ENCODE measurements at regions not wholly inside any gene's neighbourhood (a gene's known extent, or its start where the extent isn't known, plus 50 kb on each side); places are given as distances from the start of the nearest gene placed in this dataset.

GRCh38 chr13:109667056-109667455 lies 119.3 kb downstream of the IRS2 start:
- Mint-ChIP-seq H3K9me3 (peaks cover 0 to 4% (median 0%) of the 10 kb centered on the region in 11 donors), H3K27me3 (peaks cover 0 to 3% (median 0%) of the 10 kb centered on the region in 5 donors), H3K27ac (no peak overlapping the region), H3K4me3 (no peak overlapping the region), H3K4me1 (peaks cover 0 to 2% (median 0%) of the 10 kb centered on the region in 7 donors), H3K36me3 (no peaks in the 10 kb centered on the region)
- Histone ChIP-seq H3K4me1 (ENCODE audit: control insufficient read depth in 2 of 2, insufficient read depth in 2 of 2, low read length in 2 of 2) (no peaks in the 10 kb centered on the region), H3K27me3 (ENCODE audit: control insufficient read depth in 2 of 2, insufficient read depth in 2 of 2, low read length in 2 of 2) (no peaks in the 10 kb centered on the region), H3K27ac (ENCODE audit: low read depth, low read length) (no peak overlapping the region), H3K4me3 (ENCODE audit: low read length) (no peak overlapping the region), H3K36me3 (ENCODE audit: control insufficient read depth in 2 of 3, insufficient read depth in 3 of 3, low read length in 3 of 3) (no peaks in the 10 kb centered on the region), H3K9me3 (ENCODE audit: control insufficient read depth in 2 of 3, low read length in 3 of 3) (no peaks in the 10 kb centered on the region)
- ChIA-PET CTCF (no interaction called here), POLR2A (no interaction called here)
- DNase-seq (no peak), ATAC-seq (peak; percentile 46)
- intact Hi-C loops (cut with micrococcal nuclease) = no loop called here

- H3K27me3 ChIP-seq (ENCODE audit: control insufficient read depth in 2 of 2, insufficient read depth in 2 of 2, low read length in 2 of 2) = no peaks in the 10 kb centered on the region
- Mint-ChIP-seq H3K36me3 (no peaks in the 10 kb centered on the region), H3K27me3 (peaks cover 0 to 3% (median 2%) of the 10 kb centered on the region in 5 donors), H3K4me3 (no peak overlapping the region), H3K27ac (no peak overlapping the region), H3K9me3 (peaks cover 0 to 4% (median 0%) of the 10 kb centered on the region in 11 donors), H3K4me1 (peaks cover 0 to 2% (median 0%) of the 10 kb centered on the region in 7 donors)
- no peaks in the 10 kb centered on the region for H3K4me1 ChIP-seq (ENCODE audit: control insufficient read depth in 2 of 2, insufficient read depth in 2 of 2, low read length in 2 of 2)
- H3K9me3 ChIP-seq (ENCODE audit: control insufficient read depth in 2 of 3, low read length in 3 of 3) = no peaks in the 10 kb centered on the region
- DNase-seq (no peak), ATAC-seq (no peak)
- no peak overlapping the region for H3K27ac ChIP-seq (ENCODE audit: low read depth, low read length)
- no peak overlapping the region for H3K4me3 ChIP-seq (ENCODE audit: low read length)
- CTCF ChIA-PET = interaction anchor here (0.6 kb wide), 1 partner anchor 43 kb away, joined by 4 read pairs; no protein-coding TSS in a partner anchor
- POLR2A ChIA-PET = no interaction called here
- intact Hi-C loops (cut with micrococcal nuclease) = no loop called here
- H3K36me3 ChIP-seq (ENCODE audit: control insufficient read depth in 2 of 3, insufficient read depth in 3 of 3, low read length in 3 of 3) = no peaks in the 10 kb centered on the region
Observed at GRCh38 chr13:109666656-109667055, 119.7 kb downstream of the IRS2 start.

- Mint-ChIP-seq H3K27ac (no peak overlapping the region), H3K27me3 (peaks cover 0 to 8% (median 5%) of the 10 kb centered on the region in 5 donors), H3K36me3 (no peaks in the 10 kb centered on the region), H3K9me3 (peaks cover 0 to 4% (median 0%) of the 10 kb centered on the region in 11 donors), H3K4me1 (peaks cover 0 to 2% (median 0%) of the 10 kb centered on the region in 7 donors), H3K4me3 (no peak overlapping the region)
- H3K27ac ChIP-seq (ENCODE audit: low read depth, low read length) = no peak overlapping the region
- POLR2A ChIA-PET = no interaction called here
- H3K4me1 ChIP-seq (ENCODE audit: control insufficient read depth in 2 of 2, insufficient read depth in 2 of 2, low read length in 2 of 2) = no peaks in the 10 kb centered on the region
- no peak for ATAC-seq
- CTCF ChIA-PET = no interaction called here
- no peak for DNase-seq
- no peaks in the 10 kb centered on the region for H3K27me3 ChIP-seq (ENCODE audit: control insufficient read depth in 2 of 2, insufficient read depth in 2 of 2, low read length in 2 of 2)
- no peaks in the 10 kb centered on the region for H3K9me3 ChIP-seq (ENCODE audit: control insufficient read depth in 2 of 3, low read length in 3 of 3)
- intact Hi-C loops (cut with micrococcal nuclease) = no loop called here
- H3K36me3 ChIP-seq (ENCODE audit: control insufficient read depth in 2 of 3, insufficient read depth in 3 of 3, low read length in 3 of 3) = no peaks in the 10 kb centered on the region
- no peak overlapping the region for H3K4me3 ChIP-seq (ENCODE audit: low read length)
Observed at GRCh38 chr13:109665781-109666249, 120.6 kb downstream of the IRS2 start.

- peaks cover 0 to 2% (median 0%) of the 10 kb centered on the region in 7 donors for H3K4me1 Mint-ChIP-seq
Observed at GRCh38 chr13:109665240-109665639, 121.1 kb downstream of the IRS2 start.

GRCh38 chr13:109657395-109657794 lies 129.0 kb downstream of the IRS2 start:
- DNase-seq (no peak), ATAC-seq (no peak)
- intact Hi-C loops (cut with micrococcal nuclease) = no loop called here
- Histone ChIP-seq H3K36me3 (ENCODE audit: control insufficient read depth in 2 of 3, insufficient read depth in 3 of 3, low read length in 3 of 3) (no peaks in the 10 kb centered on the region), H3K9me3 (ENCODE audit: control insufficient read depth in 2 of 3, low read length in 3 of 3) (no peaks in the 10 kb centered on the region), H3K4me1 (ENCODE audit: control insufficient read depth in 2 of 2, insufficient read depth in 2 of 2, low read length in 2 of 2) (no peaks in the 10 kb centered on the region), H3K27me3 (ENCODE audit: control insufficient read depth in 2 of 2, insufficient read depth in 2 of 2, low read length in 2 of 2) (no peaks in the 10 kb centered on the region), H3K27ac (ENCODE audit: low read depth, low read length) (no peak overlapping the region), H3K4me3 (ENCODE audit: low read length) (no peak overlapping the region)
- H3K27me3 Mint-ChIP-seq = peaks cover 0 to 15% (median 8%) of the 10 kb centered on the region in 5 donors
- peaks cover 0 to 6% (median 4%) of the 10 kb centered on the region in 7 donors for H3K4me1 Mint-ChIP-seq
- H3K27ac Mint-ChIP-seq = no peak overlapping the region
- H3K4me3 Mint-ChIP-seq = no peak overlapping the region
- no peaks in the 10 kb centered on the region for H3K36me3 Mint-ChIP-seq
- POLR2A ChIA-PET = interaction anchor here (0.7 kb wide), 1 partner anchor 1899 kb away, joined by 4 read pairs; no protein-coding TSS in a partner anchor
- CTCF ChIA-PET = interaction anchor here (0.5 kb wide), 1 partner anchor 258 kb away, joined by 5 read pairs; no protein-coding TSS in a partner anchor
- peaks cover 0 to 4% (median 0%) of the 10 kb centered on the region in 11 donors for H3K9me3 Mint-ChIP-seq

More at GRCh38 chr13:109665240-109665639, 121.1 kb downstream of the IRS2 start:
- Mint-ChIP-seq H3K27ac (no peak overlapping the region), H3K9me3 (peaks cover 0 to 4% (median 0%) of the 10 kb centered on the region in 11 donors), H3K4me3 (no peak overlapping the region), H3K36me3 (no peaks in the 10 kb centered on the region), H3K27me3 (peaks cover 0 to 10% (median 6%) of the 10 kb centered on the region in 5 donors)
- Histone ChIP-seq H3K4me3 (ENCODE audit: low read length) (no peak overlapping the region), H3K27ac (ENCODE audit: low read depth, low read length) (no peak overlapping the region), H3K4me1 (ENCODE audit: control insufficient read depth in 2 of 2, insufficient read depth in 2 of 2, low read length in 2 of 2) (no peaks in the 10 kb centered on the region), H3K27me3 (ENCODE audit: control insufficient read depth in 2 of 2, insufficient read depth in 2 of 2, low read length in 2 of 2) (no peaks in the 10 kb centered on the region), H3K9me3 (ENCODE audit: control insufficient read depth in 2 of 3, low read length in 3 of 3) (no peaks in the 10 kb centered on the region), H3K36me3 (ENCODE audit: control insufficient read depth in 2 of 3, insufficient read depth in 3 of 3, low read length in 3 of 3) (no peaks in the 10 kb centered on the region)
- DNase-seq (no peak), ATAC-seq (no peak)
- ChIA-PET CTCF (no interaction called here), POLR2A (no interaction called here)
- intact Hi-C loops (cut with micrococcal nuclease) = no loop called here

GRCh38 chr13:109656206-109656605 lies 130.2 kb downstream of the IRS2 start:
- ChIA-PET POLR2A (no interaction called here), CTCF (no interaction called here)
- peaks cover 0 to 6% (median 5%) of the 10 kb centered on the region in 7 donors for H3K4me1 Mint-ChIP-seq
- Histone ChIP-seq H3K4me3 (ENCODE audit: low read length) (no peak overlapping the region), H3K9me3 (ENCODE audit: control insufficient read depth in 2 of 3, low read length in 3 of 3) (no peaks in the 10 kb centered on the region), H3K4me1 (ENCODE audit: control insufficient read depth in 2 of 2, insufficient read depth in 2 of 2, low read length in 2 of 2) (no peaks in the 10 kb centered on the region), H3K27ac (ENCODE audit: low read depth, low read length) (no peak overlapping the region), H3K27me3 (ENCODE audit: control insufficient read depth in 2 of 2, insufficient read depth in 2 of 2, low read length in 2 of 2) (no peaks in the 10 kb centered on the region), H3K36me3 (ENCODE audit: control insufficient read depth in 2 of 3, insufficient read depth in 3 of 3, low read length in 3 of 3) (no peaks in the 10 kb centered on the region)
- intact Hi-C loops (cut with micrococcal nuclease) = no loop called here
- DNase-seq (no peak), ATAC-seq (no peak)
- H3K9me3 Mint-ChIP-seq = peaks cover 0 to 4% (median 0%) of the 10 kb centered on the region in 11 donors
- H3K36me3 Mint-ChIP-seq = no peaks in the 10 kb centered on the region
- H3K4me3 Mint-ChIP-seq = no peak overlapping the region
- no peak overlapping the region for H3K27ac Mint-ChIP-seq
- peaks cover 0 to 15% (median under 1%) of the 10 kb centered on the region in 5 donors for H3K27me3 Mint-ChIP-seq

- H3K27me3 ChIP-seq (ENCODE audit: control insufficient read depth in 2 of 2, insufficient read depth in 2 of 2, low read length in 2 of 2) = no peaks in the 10 kb centered on the region
- peaks cover 0 to 13% (median 0%) of the 10 kb centered on the region in 5 donors for H3K27me3 Mint-ChIP-seq
- ATAC-seq = no peak
- CTCF ChIA-PET = no interaction called here
- H3K4me1 Mint-ChIP-seq = peaks cover 0 to 6% (median 5%) of the 10 kb centered on the region in 7 donors
- POLR2A ChIA-PET = no interaction called here
- H3K4me3 Mint-ChIP-seq = no peak overlapping the region
- H3K27ac ChIP-seq (ENCODE audit: low read depth, low read length) = no peak overlapping the region
- intact Hi-C loops (cut with micrococcal nuclease) = no loop called here
- H3K27ac Mint-ChIP-seq = no peak overlapping the region
- H3K36me3 Mint-ChIP-seq = no peaks in the 10 kb centered on the region
- H3K9me3 Mint-ChIP-seq = peaks cover 0 to 4% (median 0%) of the 10 kb centered on the region in 11 donors
- no peak for DNase-seq
- H3K4me3 ChIP-seq (ENCODE audit: low read length) = no peak overlapping the region
- no peaks in the 10 kb centered on the region for H3K36me3 ChIP-seq (ENCODE audit: control insufficient read depth in 2 of 3, insufficient read depth in 3 of 3, low read length in 3 of 3)
- no peaks in the 10 kb centered on the region for H3K9me3 ChIP-seq (ENCODE audit: control insufficient read depth in 2 of 3, low read length in 3 of 3)
- no peaks in the 10 kb centered on the region for H3K4me1 ChIP-seq (ENCODE audit: control insufficient read depth in 2 of 2, insufficient read depth in 2 of 2, low read length in 2 of 2)
Observed at GRCh38 chr13:109655611-109656010, 130.8 kb downstream of the IRS2 start.

All from naive thymus-derived CD4-positive, alpha-beta T cell (primary cell).